OCI-LY1 (cell line): ENCODE measurements at regions not wholly inside any gene's neighbourhood (a gene's known extent, or its start where the extent isn't known, plus 50 kb on each side); places are given as distances from the start of the nearest gene placed in this dataset.

ENCODE experiments used
- H2AFZ ChIP-seq: fragments of 200-600 bp; sonication (generic), shearing (Covaris generic); 2 replicates; pipeline ENCODE4 v1.6.0; 2014; ENCODE audit warnings: antibody characterized with exemption, mild to moderate bottlenecking, low read length
- H3F3A ChIP-seq: fragments of 200-600 bp; sonication (generic), shearing (Covaris generic); 2 replicates; pipeline ENCODE4 v1.6.0; 2014; ENCODE audit warnings: mild to moderate bottlenecking, antibody characterized with exemption, low read length, moderate library complexity; ENCODE audit not compliant: insufficient read depth
- H3K27ac ChIP-seq: fragments of 200-600 bp; sonication (generic); 2 replicates; pipeline ENCODE4 v1.5.1; 2014; ENCODE audit warnings: low read length, mixed run types, mild to moderate bottlenecking, low read depth; ENCODE audit not compliant: poor library complexity, severe bottlenecking
- H3K27me3 ChIP-seq: fragments of 200-600 bp; sonication (generic); 2 replicates; pipeline ENCODE4 v1.6.0; 2014; ENCODE audit warnings: antibody characterized with exemption, mild to moderate bottlenecking, low read length, moderate library complexity; ENCODE audit not compliant: insufficient read depth
- H3K36me3 ChIP-seq: fragments of 200-600 bp; sonication (generic); 2 replicates; pipeline ENCODE4 v1.6.1; 2014; ENCODE audit warnings: mild to moderate bottlenecking, antibody characterized with exemption, low read length, moderate library complexity, mixed read lengths; ENCODE audit not compliant: insufficient read depth
- H3K4me1 ChIP-seq: fragments of 200-600 bp; sonication (generic); 2 replicates; pipeline ENCODE4 v1.5.1; 2014; ENCODE audit warnings: mild to moderate bottlenecking, low read length, moderate library complexity; ENCODE audit not compliant: insufficient read depth, severe bottlenecking
- H3K4me2 ChIP-seq: fragments of 200-600 bp; sonication (generic), shearing (Covaris generic); 2 replicates; pipeline ENCODE4 v1.6.1; 2014; ENCODE audit warnings: low read length
- H3K4me3 ChIP-seq: fragments of 200-600 bp; sonication (generic); 2 replicates; pipeline ENCODE4 v1.5.1; 2014; ENCODE audit warnings: low read length, low read depth, mild to moderate bottlenecking, mixed read lengths; ENCODE audit not compliant: poor library complexity, severe bottlenecking
- H3K79me2 ChIP-seq: fragments of 200-600 bp; shearing (Covaris generic); 2 replicates; pipeline ENCODE4 v1.6.1; 2016; ENCODE audit warnings: mixed run types, low read length, mixed read lengths; ENCODE audit not compliant: insufficient read depth
- H3K9ac ChIP-seq: fragments of 200-600 bp; sonication (generic), shearing (Covaris generic); 2 replicates; pipeline ENCODE4 v1.6.1; 2014; ENCODE audit warnings: mild to moderate bottlenecking, low read length, mixed read lengths
- H3K9me2 ChIP-seq: fragments of 200-600 bp; sonication (generic), shearing (Covaris generic); 2 replicates; pipeline ENCODE4 v1.6.1; 2014; ENCODE audit warnings: low read depth, mild to moderate bottlenecking, low read length, mixed read lengths
- H3K9me3 ChIP-seq: fragments of 200-600 bp; shearing (Covaris generic); 2 replicates; pipeline ENCODE4 v1.6.1; 2014; ENCODE audit warnings: low read length, mixed read lengths
- H4K20me1 ChIP-seq: fragments of 200-600 bp; sonication (generic), shearing (Covaris generic); 2 replicates; pipeline ENCODE4 v1.6.0; 2016; ENCODE audit warnings: mild to moderate bottlenecking, low read length; ENCODE audit not compliant: insufficient read depth
- CTCF ChIP-seq: fragments of 200-600 bp; sonication (generic), shearing (Covaris generic); IDR thresholded peaks from 2 replicates; pipeline ENCODE4 v1.5.1; 2017; ENCODE audit warnings: mild to moderate bottlenecking, antibody characterized with exemption, low read length, moderate library complexity, mixed read lengths
- EZH2 ChIP-seq: fragments of 200-600 bp; sonication (generic), shearing (Covaris generic); IDR thresholded peaks from 2 replicates; pipeline ENCODE4 v1.8.0; 2017; ENCODE audit warnings: borderline replicate concordance, mixed run types, mild to moderate bottlenecking, antibody characterized with exemption, low read length, moderate library complexity, mixed read lengths

GRCh38 chr16:59593194-59593661, 859.1 kb upstream of the GOT2 start:
- Histone ChIP-seq H3K9me2 (no peaks in the 10 kb centered on the region), H3K27me3 (no peaks in the 10 kb centered on the region), H3K9ac (no peak overlapping the region), H3K79me2 (no peaks in the 10 kb centered on the region), H3K4me1 (no peaks in the 10 kb centered on the region), H3K36me3 (no peaks in the 10 kb centered on the region), H3F3A (no peaks in the 10 kb centered on the region), H3K27ac (no peak overlapping the region), H3K4me2 (no peak overlapping the region), H2AFZ (no peak overlapping the region), H3K4me3 (no peak overlapping the region), H3K9me3 (no peaks in the 10 kb centered on the region), H4K20me1 (no peaks in the 10 kb centered on the region)
- TF ChIP-seq CTCF (no peak), EZH2 (no peak)

- Histone ChIP-seq H3K9ac (no peak overlapping the region), H3F3A (no peaks in the 10 kb centered on the region), H3K4me2 (no peak overlapping the region), H3K79me2 (no peaks in the 10 kb centered on the region), H3K4me3 (no peak overlapping the region), H4K20me1 (no peaks in the 10 kb centered on the region), H3K4me1 (no peaks in the 10 kb centered on the region), H3K27me3 (no peaks in the 10 kb centered on the region), H3K27ac (no peak overlapping the region), H3K9me2 (no peaks in the 10 kb centered on the region), H2AFZ (no peak overlapping the region), H3K36me3 (no peaks in the 10 kb centered on the region), H3K9me3 (no peaks in the 10 kb centered on the region)
- no peak for TF ChIP-seq CTCF
- no peak for TF ChIP-seq EZH2
Measured at GRCh38 chr16:59591480-59591879, 857.4 kb upstream of the GOT2 start.

- Histone ChIP-seq H3K4me2 (no peak overlapping the region), H3K27ac (no peak overlapping the region), H3K9ac (no peak overlapping the region), H2AFZ (no peak overlapping the region), H3K4me3 (no peak overlapping the region), H3K36me3 (no peaks in the 10 kb centered on the region), H3K27me3 (no peaks in the 10 kb centered on the region), H3K9me2 (no peaks in the 10 kb centered on the region), H3K4me1 (no peaks in the 10 kb centered on the region), H3K9me3 (no peaks in the 10 kb centered on the region), H3F3A (no peaks in the 10 kb centered on the region), H3K79me2 (no peaks in the 10 kb centered on the region), H4K20me1 (no peaks in the 10 kb centered on the region)
- TF ChIP-seq EZH2 (no peak), CTCF (no peak)
Measured at GRCh38 chr16:59590845-59591244, 856.7 kb upstream of the GOT2 start.
